ENCODE measurements at regions not wholly inside any gene's neighbourhood (a gene's known extent, or its start where the extent isn't known, plus 50 kb on each side); places are given as distances from the start of the nearest gene placed in this dataset.

DNA sequence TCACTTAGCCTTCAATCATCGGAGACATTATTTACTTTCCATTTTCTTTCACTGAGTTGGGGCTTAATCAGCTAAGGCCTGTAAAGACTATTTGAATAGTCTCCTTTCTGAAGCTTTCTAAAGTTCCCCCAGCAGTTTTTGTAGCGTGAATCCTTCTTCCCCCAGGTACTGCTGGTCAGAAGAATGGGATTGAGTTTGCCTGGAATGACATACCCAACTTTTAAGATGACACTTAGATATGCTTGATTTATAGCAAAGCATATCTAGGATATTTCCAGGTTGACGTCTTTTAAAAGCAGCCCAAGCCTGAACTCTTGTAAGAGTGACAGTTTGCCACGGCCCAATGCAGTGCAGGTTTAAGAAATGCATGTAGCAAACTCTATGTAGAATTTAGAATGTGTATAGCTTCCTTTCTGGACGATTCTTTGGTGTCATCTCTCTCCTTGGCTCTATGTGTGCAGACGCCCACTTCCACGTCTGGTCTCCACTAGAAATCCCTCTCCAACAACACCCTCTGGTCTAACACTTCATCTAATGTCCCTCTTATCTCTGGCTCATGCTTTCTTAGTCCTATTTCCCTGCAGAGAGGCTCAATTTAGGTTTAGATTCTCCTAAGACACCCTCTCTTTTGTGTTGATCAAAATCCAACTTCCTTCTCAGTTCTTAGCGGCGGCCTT, 175.0 kb upstream of the CYRIA start (continued):
- TF ChIP-seq, protein P1, sequence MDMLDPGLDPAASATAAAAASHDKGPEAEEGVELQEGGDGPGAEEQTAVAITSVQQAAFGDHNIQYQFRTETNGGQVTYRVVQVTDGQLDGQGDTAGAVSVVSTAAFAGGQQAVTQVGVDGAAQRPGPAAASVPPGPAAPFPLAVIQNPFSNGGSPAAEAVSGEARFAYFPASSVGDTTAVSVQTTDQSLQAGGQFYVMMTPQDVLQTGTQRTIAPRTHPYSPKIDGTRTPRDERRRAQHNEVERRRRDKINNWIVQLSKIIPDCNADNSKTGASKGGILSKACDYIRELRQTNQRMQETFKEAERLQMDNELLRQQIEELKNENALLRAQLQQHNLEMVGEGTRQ (IDR thresholded peaks at IDR 0.05; ENCODE audit: borderline replicate concordance, low read depth, low read length), result no peak
- no peak for TF ChIP-seq FOSL2 (IDR thresholded peaks at IDR 0.05; ENCODE audit: borderline replicate concordance, low read depth)
- TF ChIP-seq SMC3 (IDR thresholded peaks at IDR 0.05; ENCODE audit: low read depth, low read length), result no peak
- TF ChIP-seq RFX5 (IDR thresholded peaks at IDR 0.05; ENCODE audit: low read length), result no peak
- TF ChIP-seq SIN3A (IDR thresholded peaks at IDR 0.05; ENCODE audit: borderline replicate concordance, low read depth, low read length), result no peak
- TF ChIP-seq GATA2 (CRISPR knock-in tag; IDR thresholded peaks at IDR 0.05), result no peak
- no peak for TF ChIP-seq NFIC (IDR thresholded peaks at IDR 0.05; ENCODE audit: borderline replicate concordance)
- no peak for TF ChIP-seq FOXM1 (IDR thresholded peaks at IDR 0.05; ENCODE audit: low read depth)

DNA sequence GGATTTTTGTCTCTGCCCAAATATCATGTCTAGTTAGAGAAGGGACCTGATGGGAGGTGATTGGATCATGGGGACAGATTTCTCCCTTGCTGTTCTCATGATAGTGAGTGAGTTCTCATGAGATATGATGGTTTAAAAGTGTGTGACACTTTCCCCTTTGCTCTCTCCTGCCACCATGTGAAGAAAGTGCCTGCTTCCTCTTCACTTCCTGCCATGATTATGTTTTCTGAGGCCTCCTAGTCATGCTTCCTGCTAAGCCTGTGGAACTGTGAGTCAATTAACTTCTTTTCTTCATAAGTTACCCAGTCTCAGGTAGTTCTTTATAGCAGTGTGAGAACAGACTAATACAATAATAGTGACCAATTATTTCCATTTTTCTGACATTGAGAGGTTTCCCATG, 167.3 kb upstream of the CYRIA start:
- no peaks in the 10 kb centered on the region for H3K9me3 ChIP-seq
- no peaks in the 10 kb centered on the region for H3F3A ChIP-seq (replicated peaks; ENCODE audit: insufficient read depth)
- no peak overlapping the region for H3K4me2 ChIP-seq
- no peak overlapping the region for H2AFZ ChIP-seq (ENCODE audit: low read depth)
- no peaks in the 10 kb centered on the region for H3K36me3 ChIP-seq (replicated peaks in 1 of 2; ENCODE audit: control insufficient read depth in 1 of 2, insufficient read depth in 2 of 2, low read length in 1 of 2)
- CTCF ChIA-PET, result no interaction called here
- TF ChIP-seq, protein P2, sequence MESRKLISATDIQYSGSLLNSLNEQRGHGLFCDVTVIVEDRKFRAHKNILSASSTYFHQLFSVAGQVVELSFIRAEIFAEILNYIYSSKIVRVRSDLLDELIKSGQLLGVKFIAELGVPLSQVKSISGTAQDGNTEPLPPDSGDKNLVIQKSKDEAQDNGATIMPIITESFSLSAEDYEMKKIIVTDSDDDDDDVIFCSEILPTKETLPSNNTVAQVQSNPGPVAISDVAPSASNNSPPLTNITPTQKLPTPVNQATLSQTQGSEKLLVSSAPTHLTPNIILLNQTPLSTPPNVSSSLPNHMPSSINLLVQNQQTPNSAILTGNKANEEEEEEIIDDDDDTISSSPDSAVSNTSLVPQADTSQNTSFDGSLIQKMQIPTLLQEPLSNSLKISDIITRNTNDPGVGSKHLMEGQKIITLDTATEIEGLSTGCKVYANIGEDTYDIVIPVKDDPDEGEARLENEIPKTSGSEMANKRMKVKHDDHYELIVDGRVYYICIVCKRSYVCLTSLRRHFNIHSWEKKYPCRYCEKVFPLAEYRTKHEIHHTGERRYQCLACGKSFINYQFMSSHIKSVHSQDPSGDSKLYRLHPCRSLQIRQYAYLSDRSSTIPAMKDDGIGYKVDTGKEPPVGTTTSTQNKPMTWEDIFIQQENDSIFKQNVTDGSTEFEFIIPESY (IDR thresholded peaks at IDR 0.05; ENCODE audit: borderline replicate concordance, low read depth), result no peak
- TF ChIP-seq RFX5 (IDR thresholded peaks at IDR 0.05; ENCODE audit: low read length) (no peak), NFIC (IDR thresholded peaks at IDR 0.05; ENCODE audit: borderline replicate concordance) (no peak), CHD2 (IDR thresholded peaks at IDR 0.05; ENCODE audit: low read length, partially characterized antibody) (no peak), SMC3 (IDR thresholded peaks at IDR 0.05; ENCODE audit: low read depth, low read length) (no peak), MEF2A (IDR thresholded peaks at IDR 0.05; ENCODE audit: borderline replicate concordance, low read depth) (no peak), POLR2AphosphoS5 (IDR thresholded peaks at IDR 0.05; ENCODE audit: low read depth, low read length) (no peak), YY1 (IDR thresholded peaks at IDR 0.05; ENCODE audit: low read depth) (no peak), GABPA (IDR thresholded peaks at IDR 0.05; ENCODE audit: low read depth) (no peak), RCOR1 (IDR thresholded peaks at IDR 0.05; ENCODE audit: low read length) (no peak), TCF12 (IDR thresholded peaks at IDR 0.05) (no peak), EZH2phosphoT487 (IDR thresholded peaks at IDR 0.05; ENCODE audit: borderline replicate concordance, low read depth) (no peak), MXI1 (IDR thresholded peaks at IDR 0.05; ENCODE audit: low read depth, low read length) (no peak), FOXM1 (IDR thresholded peaks at IDR 0.05; ENCODE audit: low read depth) (no peak), FOSL2 (IDR thresholded peaks at IDR 0.05; ENCODE audit: borderline replicate concordance, low read depth) (no peak)
- TF ChIP-seq, protein P3, sequence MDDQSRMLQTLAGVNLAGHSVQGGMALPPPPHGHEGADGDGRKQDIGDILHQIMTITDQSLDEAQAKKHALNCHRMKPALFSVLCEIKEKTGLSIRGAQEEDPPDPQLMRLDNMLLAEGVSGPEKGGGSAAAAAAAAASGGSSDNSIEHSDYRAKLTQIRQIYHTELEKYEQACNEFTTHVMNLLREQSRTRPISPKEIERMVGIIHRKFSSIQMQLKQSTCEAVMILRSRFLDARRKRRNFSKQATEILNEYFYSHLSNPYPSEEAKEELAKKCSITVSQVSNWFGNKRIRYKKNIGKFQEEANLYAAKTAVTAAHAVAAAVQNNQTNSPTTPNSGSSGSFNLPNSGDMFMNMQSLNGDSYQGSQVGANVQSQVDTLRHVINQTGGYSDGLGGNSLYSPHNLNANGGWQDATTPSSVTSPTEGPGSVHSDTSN (IDR thresholded peaks at IDR 0.05), result no peak
- TF ChIP-seq, protein P4, sequence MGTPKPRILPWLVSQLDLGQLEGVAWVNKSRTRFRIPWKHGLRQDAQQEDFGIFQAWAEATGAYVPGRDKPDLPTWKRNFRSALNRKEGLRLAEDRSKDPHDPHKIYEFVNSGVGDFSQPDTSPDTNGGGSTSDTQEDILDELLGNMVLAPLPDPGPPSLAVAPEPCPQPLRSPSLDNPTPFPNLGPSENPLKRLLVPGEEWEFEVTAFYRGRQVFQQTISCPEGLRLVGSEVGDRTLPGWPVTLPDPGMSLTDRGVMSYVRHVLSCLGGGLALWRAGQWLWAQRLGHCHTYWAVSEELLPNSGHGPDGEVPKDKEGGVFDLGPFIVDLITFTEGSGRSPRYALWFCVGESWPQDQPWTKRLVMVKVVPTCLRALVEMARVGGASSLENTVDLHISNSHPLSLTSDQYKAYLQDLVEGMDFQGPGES (IDR thresholded peaks at IDR 0.05; ENCODE audit: low read depth, low read length), result no peak
- TF ChIP-seq, protein P5, sequence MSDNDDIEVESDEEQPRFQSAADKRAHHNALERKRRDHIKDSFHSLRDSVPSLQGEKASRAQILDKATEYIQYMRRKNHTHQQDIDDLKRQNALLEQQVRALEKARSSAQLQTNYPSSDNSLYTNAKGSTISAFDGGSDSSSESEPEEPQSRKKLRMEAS (IDR thresholded peaks at IDR 0.05; ENCODE audit: low read depth), result no peak
- H3K4me3 ChIP-seq (ENCODE audit: low read depth in 2 of 2, low read length in 1 of 2), result no peak overlapping the region
- no peak overlapping the region for H3K27ac ChIP-seq (ENCODE audit: low read depth in 2 of 2, low read length in 1 of 2)
- POLR2A ChIA-PET, result no interaction called here
- no peaks in the 10 kb centered on the region for H3K79me2 ChIP-seq (ENCODE audit: insufficient read depth)
- H4K20me1 ChIP-seq (ENCODE audit: insufficient read depth), result no peaks in the 10 kb centered on the region
- no peak for DNase-seq
- no peaks in the 10 kb centered on the region for H3K27me3 ChIP-seq (ENCODE audit: insufficient read depth)
- peaks cover 0 to 2% of the 10 kb centered on the region in 2 experiments; a peak in 1 of 4 replicates for H3K4me1 ChIP-seq (ENCODE audit: control insufficient read depth in 1 of 2, insufficient read depth in 2 of 2, low read depth in 1 of 2, low read length in 1 of 2)
- H3K9me2 ChIP-seq, result no peaks in the 10 kb centered on the region
- no peak overlapping the region for H3K9ac ChIP-seq
